ENCODE measurements at regions not wholly inside any gene's neighbourhood (a gene's known extent, or its start where the extent isn't known, plus 50 kb on each side); places are given as distances from the start of the nearest gene placed in this dataset.

DNA sequence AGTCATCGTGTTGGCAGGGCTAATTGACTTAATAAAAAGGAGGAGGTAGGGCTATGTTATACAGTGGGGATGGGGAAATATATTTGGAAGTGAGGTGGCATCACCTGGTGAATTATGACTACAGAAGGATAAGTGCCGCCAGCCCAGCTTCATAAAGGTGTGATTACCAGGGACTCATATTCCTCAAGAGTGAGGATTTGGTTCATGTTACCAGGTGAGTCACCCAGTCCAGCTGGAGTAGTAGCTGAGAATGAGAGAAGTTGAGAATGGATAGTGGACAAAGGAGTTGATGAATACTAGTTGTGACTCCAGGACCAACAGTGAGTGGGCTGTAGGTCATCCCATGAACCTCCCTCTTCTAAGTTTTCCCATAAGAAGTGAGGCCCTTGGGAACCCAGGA is 143.0 kb upstream of the GALNT15 start:
- DNase-seq: no peak
- Histone ChIP-seq H3K9ac (ENCODE audit: insufficient read depth, low read length, poor library complexity, severe bottlenecking) (no peak overlapping the region), H3K9me3 (replicated peaks in 1 of 2; ENCODE audit: control insufficient read depth in 1 of 2, insufficient read depth in 1 of 2, low read length in 2 of 2) (no peaks in the 10 kb centered on the region), H3K79me2 (ENCODE audit: insufficient read depth, low read length) (no peaks in the 10 kb centered on the region), H3K4me2 (replicated peaks; ENCODE audit: extremely low read depth, low read length, poor library complexity, severe bottlenecking) (no peak overlapping the region), H2AFZ (ENCODE audit: insufficient read depth, low read depth, low read length, poor library complexity, severe bottlenecking) (no peak overlapping the region), H3K27ac (ENCODE audit: low read depth in 1 of 2, low read length in 2 of 2) (no peak overlapping the region), H3K27me3 (ENCODE audit: control insufficient read depth in 2 of 2, insufficient read depth in 2 of 2, low read length in 2 of 2) (no peaks in the 10 kb centered on the region), H3K4me1 (ENCODE audit: control insufficient read depth in 1 of 2, insufficient read depth in 2 of 2, low read length in 2 of 2) (no peaks in the 10 kb centered on the region), H4K20me1 (ENCODE audit: insufficient read depth, low read length) (no peaks in the 10 kb centered on the region), H3K36me3 (replicated peaks in 1 of 2; ENCODE audit: control insufficient read depth in 1 of 2, insufficient read depth in 2 of 2, low read length in 2 of 2) (no peaks in the 10 kb centered on the region), H3K4me3 (replicated peaks in 1 of 3; ENCODE audit: low read depth in 2 of 3, low read length in 3 of 3) (no peak overlapping the region)
- H3K4me1 Mint-ChIP-seq: no peaks in the 10 kb centered on the region
- H3K36me3 Mint-ChIP-seq: no peaks in the 10 kb centered on the region
- 100% methylated on average over 2 of the region's 2 CpGs for WGBS (ENCODE audit: insufficient coverage)
- TF ChIP-seq, protein P1, sequence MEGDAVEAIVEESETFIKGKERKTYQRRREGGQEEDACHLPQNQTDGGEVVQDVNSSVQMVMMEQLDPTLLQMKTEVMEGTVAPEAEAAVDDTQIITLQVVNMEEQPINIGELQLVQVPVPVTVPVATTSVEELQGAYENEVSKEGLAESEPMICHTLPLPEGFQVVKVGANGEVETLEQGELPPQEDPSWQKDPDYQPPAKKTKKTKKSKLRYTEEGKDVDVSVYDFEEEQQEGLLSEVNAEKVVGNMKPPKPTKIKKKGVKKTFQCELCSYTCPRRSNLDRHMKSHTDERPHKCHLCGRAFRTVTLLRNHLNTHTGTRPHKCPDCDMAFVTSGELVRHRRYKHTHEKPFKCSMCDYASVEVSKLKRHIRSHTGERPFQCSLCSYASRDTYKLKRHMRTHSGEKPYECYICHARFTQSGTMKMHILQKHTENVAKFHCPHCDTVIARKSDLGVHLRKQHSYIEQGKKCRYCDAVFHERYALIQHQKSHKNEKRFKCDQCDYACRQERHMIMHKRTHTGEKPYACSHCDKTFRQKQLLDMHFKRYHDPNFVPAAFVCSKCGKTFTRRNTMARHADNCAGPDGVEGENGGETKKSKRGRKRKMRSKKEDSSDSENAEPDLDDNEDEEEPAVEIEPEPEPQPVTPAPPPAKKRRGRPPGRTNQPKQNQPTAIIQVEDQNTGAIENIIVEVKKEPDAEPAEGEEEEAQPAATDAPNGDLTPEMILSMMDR (IDR thresholded peaks at IDR 0.05): no peak
- intact Hi-C loops (cut with micrococcal nuclease): no loop called here
- peaks cover 0 to 5% (median 0%) of the 10 kb centered on the region in 3 donors for H3K27me3 Mint-ChIP-seq (ENCODE audit: low read depth in 3 of 3)
- no peak overlapping the region for H3K4me3 Mint-ChIP-seq
- H3K9me3 Mint-ChIP-seq: peaks cover 0 to 2% (median 0%) of the 10 kb centered on the region in 7 donors
- H3K27ac Mint-ChIP-seq: no peak overlapping the region

DNA sequence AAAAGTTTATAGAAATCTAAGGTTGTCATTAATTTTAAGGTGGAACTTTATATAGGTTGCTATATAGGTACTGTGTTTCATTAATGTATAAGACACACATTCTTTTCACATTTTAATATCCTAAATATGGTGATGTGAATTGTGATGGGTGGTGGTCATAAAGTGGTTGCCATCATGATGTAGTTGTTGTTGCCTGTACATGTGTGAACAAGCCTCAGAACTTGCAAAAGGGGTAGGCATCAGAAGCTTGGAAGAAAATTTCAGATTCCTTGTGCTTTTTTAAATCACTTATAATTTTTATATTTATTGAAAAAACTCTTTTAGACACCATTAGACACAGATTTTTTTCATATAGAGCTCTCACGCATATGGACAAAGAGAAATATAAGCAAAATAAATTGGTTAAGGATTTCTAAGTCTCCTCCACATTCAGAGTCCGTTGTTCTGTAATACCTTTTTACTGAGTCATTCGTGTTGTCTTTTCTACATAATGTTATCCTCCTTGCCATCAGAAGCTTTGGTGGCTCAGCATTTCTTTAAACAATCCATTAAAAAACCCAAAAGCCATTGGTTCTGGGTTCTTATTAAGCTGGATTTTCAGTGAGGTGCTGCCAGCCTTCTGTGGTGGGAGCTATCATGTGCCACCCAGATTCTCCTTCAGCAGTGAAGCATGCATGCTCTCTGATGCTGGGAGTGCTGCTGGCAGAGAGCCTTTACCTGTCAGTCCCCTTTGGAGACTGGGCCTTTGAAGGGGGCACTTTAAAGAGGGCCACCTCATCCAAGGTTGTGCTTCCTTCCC is 140.4 kb upstream of the GALNT15 start:
- no peak for DNase-seq
- Mint-ChIP-seq H3K27me3 (ENCODE audit: low read depth in 3 of 3) (peaks cover 0 to 2% (median 0%) of the 10 kb centered on the region in 3 donors), H3K4me1 (no peaks in the 10 kb centered on the region), H3K36me3 (no peaks in the 10 kb centered on the region), H3K9me3 (peaks cover 0 to 1% (median 0%) of the 10 kb centered on the region in 7 donors), H3K4me3 (no peak overlapping the region), H3K27ac (no peak overlapping the region)
- Histone ChIP-seq H3K4me1 (ENCODE audit: control insufficient read depth in 1 of 2, insufficient read depth in 2 of 2, low read length in 2 of 2) (no peaks in the 10 kb centered on the region), H2AFZ (ENCODE audit: insufficient read depth, low read depth, low read length, poor library complexity, severe bottlenecking) (no peak overlapping the region), H3K79me2 (ENCODE audit: insufficient read depth, low read length) (no peaks in the 10 kb centered on the region), H4K20me1 (ENCODE audit: insufficient read depth, low read length) (no peaks in the 10 kb centered on the region), H3K36me3 (replicated peaks in 1 of 2; ENCODE audit: control insufficient read depth in 1 of 2, insufficient read depth in 2 of 2, low read length in 2 of 2) (no peaks in the 10 kb centered on the region), H3K9ac (ENCODE audit: insufficient read depth, low read length, poor library complexity, severe bottlenecking) (no peak overlapping the region), H3K27ac (ENCODE audit: low read depth in 1 of 2, low read length in 2 of 2) (no peak overlapping the region), H3K4me2 (replicated peaks; ENCODE audit: extremely low read depth, low read length, poor library complexity, severe bottlenecking) (no peak overlapping the region), H3K9me3 (replicated peaks in 1 of 2; ENCODE audit: control insufficient read depth in 1 of 2, insufficient read depth in 1 of 2, low read length in 2 of 2) (no peaks in the 10 kb centered on the region), H3K4me3 (replicated peaks in 1 of 3; ENCODE audit: low read depth in 2 of 3, low read length in 3 of 3) (no peak overlapping the region), H3K27me3 (ENCODE audit: control insufficient read depth in 2 of 2, insufficient read depth in 2 of 2, low read length in 2 of 2) (no peaks in the 10 kb centered on the region)
- WGBS (ENCODE audit: insufficient coverage): 94% methylated on average over 2 of the region's 3 CpGs
- TF ChIP-seq, protein P1 (IDR thresholded peaks at IDR 0.05): no peak
- intact Hi-C loops (cut with micrococcal nuclease): no loop called here

All from CD14-positive monocyte (primary cell).